ENCODE measurements at regions not wholly inside any gene's neighbourhood (a gene's known extent, or its start where the extent isn't known, plus 50 kb on each side); places are given as distances from the start of the nearest gene placed in this dataset.

GRCh38 chr2:150976604-150977003, 285.1 kb downstream of the RBM43 start:
- Mint-ChIP-seq H3K4me3 (ENCODE audit: unreplicated experiment) (no peak overlapping the region), H3K9me3 (ENCODE audit: unreplicated experiment) (peaks cover 3% of the 10 kb centered on the region), H3K36me3 (ENCODE audit: unreplicated experiment) (no peaks in the 10 kb centered on the region), H3K27ac (ENCODE audit: unreplicated experiment) (no peak overlapping the region), H3K4me1 (ENCODE audit: low read depth, unreplicated experiment) (no peaks in the 10 kb centered on the region), H3K27me3 (ENCODE audit: unreplicated experiment) (no peaks in the 10 kb centered on the region)
- DNase-seq: no peak
- TF ChIP-seq CTCF (IDR thresholded peaks at IDR 0.05; ENCODE audit: partially characterized antibody, unreplicated experiment): no peak

- no peak for TF ChIP-seq CTCF (IDR thresholded peaks at IDR 0.05; ENCODE audit: partially characterized antibody, unreplicated experiment)
- H3K36me3 Mint-ChIP-seq (ENCODE audit: unreplicated experiment): no peaks in the 10 kb centered on the region
- no peak for DNase-seq
- H3K4me1 Mint-ChIP-seq (ENCODE audit: low read depth, unreplicated experiment): no peaks in the 10 kb centered on the region
- H3K9me3 Mint-ChIP-seq (ENCODE audit: unreplicated experiment): peaks cover 3% of the 10 kb centered on the region
- no peaks in the 10 kb centered on the region for H3K27me3 Mint-ChIP-seq (ENCODE audit: unreplicated experiment)
- no peak overlapping the region for H3K27ac Mint-ChIP-seq (ENCODE audit: unreplicated experiment)
- H3K4me3 Mint-ChIP-seq (ENCODE audit: unreplicated experiment): no peak overlapping the region
Measured at GRCh38 chr2:150974864-150975263, 286.8 kb downstream of the RBM43 start.

DNA sequence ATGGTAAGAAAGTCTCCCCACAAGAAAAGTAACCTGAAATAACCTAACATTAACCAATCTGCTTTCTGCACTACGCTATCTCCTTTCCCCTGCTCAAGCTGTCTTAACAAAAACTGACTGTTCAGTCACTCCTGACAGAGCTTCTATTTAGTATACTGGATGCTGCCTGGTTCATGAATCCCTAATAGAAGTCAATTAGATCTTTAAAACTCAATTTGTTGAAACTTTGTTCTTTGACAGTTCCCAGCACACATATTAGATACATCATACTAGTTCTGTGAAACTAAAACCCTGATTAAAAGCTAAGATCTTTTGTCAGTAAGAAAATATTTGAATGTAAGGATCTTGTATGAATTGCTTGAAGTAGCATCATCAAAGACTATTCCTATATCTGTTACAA, 287.4 kb downstream of the RBM43 start:
- TF ChIP-seq CTCF (IDR thresholded peaks at IDR 0.05; ENCODE audit: partially characterized antibody, unreplicated experiment): no peak
- Mint-ChIP-seq H3K36me3 (ENCODE audit: unreplicated experiment) (no peaks in the 10 kb centered on the region), H3K27ac (ENCODE audit: unreplicated experiment) (no peak overlapping the region), H3K27me3 (ENCODE audit: unreplicated experiment) (no peaks in the 10 kb centered on the region), H3K4me3 (ENCODE audit: unreplicated experiment) (no peak overlapping the region), H3K9me3 (ENCODE audit: unreplicated experiment) (peaks cover 3% of the 10 kb centered on the region), H3K4me1 (ENCODE audit: low read depth, unreplicated experiment) (no peaks in the 10 kb centered on the region)
- no peak for DNase-seq

DNA sequence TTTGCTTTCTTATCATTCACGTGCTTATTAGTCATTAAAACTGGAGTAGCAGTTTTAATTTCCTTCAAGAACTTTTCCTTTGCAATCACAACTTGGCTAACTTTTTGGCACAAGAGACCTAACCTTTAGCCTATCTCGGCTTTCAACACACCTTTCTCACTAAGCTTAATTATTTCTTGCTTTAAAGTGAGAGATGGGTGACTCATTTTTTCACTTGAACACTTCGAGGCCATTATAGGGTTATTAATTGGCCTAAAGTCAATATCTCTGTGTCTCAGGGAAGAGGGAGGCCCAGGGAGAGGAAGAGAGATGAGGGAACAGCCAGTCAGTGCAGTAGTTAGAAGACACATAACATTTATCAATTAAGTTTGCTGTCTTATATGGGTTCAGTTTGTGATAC, 289.8 kb downstream of the RBM43 start:
- no peak for TF ChIP-seq CTCF (IDR thresholded peaks at IDR 0.05; ENCODE audit: partially characterized antibody, unreplicated experiment)
- Mint-ChIP-seq H3K36me3 (ENCODE audit: unreplicated experiment) (no peaks in the 10 kb centered on the region), H3K4me1 (ENCODE audit: low read depth, unreplicated experiment) (no peaks in the 10 kb centered on the region), H3K27me3 (ENCODE audit: unreplicated experiment) (no peaks in the 10 kb centered on the region), H3K27ac (ENCODE audit: unreplicated experiment) (no peak overlapping the region), H3K4me3 (ENCODE audit: unreplicated experiment) (no peak overlapping the region), H3K9me3 (ENCODE audit: unreplicated experiment) (peaks cover 3% of the 10 kb centered on the region)
- no peak for DNase-seq

- Mint-ChIP-seq H3K27me3 (ENCODE audit: unreplicated experiment) (no peaks in the 10 kb centered on the region), H3K27ac (ENCODE audit: unreplicated experiment) (no peak overlapping the region), H3K9me3 (ENCODE audit: unreplicated experiment) (peaks cover 2% of the 10 kb centered on the region), H3K4me3 (ENCODE audit: unreplicated experiment) (no peak overlapping the region), H3K36me3 (ENCODE audit: unreplicated experiment) (no peaks in the 10 kb centered on the region), H3K4me1 (ENCODE audit: low read depth, unreplicated experiment) (no peaks in the 10 kb centered on the region)
- TF ChIP-seq CTCF (IDR thresholded peaks at IDR 0.05; ENCODE audit: partially characterized antibody, unreplicated experiment): no peak
- DNase-seq: no peak
Measured at GRCh38 chr2:150963336-150963735, 298.3 kb downstream of the RBM43 start.

Measured in glutamatergic neuron (in vitro differentiated cells).